ENCODE measurements at regions not wholly inside any gene's neighbourhood (a gene's known extent, or its start where the extent isn't known, plus 50 kb on each side); places are given as distances from the start of the nearest gene placed in this dataset.
"Not testable (repeated sequence)": the region's sequence is repeated elsewhere in the genome, so short reads cannot be mapped to it uniquely, and the experiment has no call there.

GRCh38 chr7:84879570-84880325, 307.1 kb downstream of the SEMA3D start:
- no peak for DNase-seq

GRCh38 chr7:84877943-84878570, 308.8 kb downstream of the SEMA3D start:
- DNase-seq, result no peak

- no peak for DNase-seq
Observed at GRCh38 chr7:84876061-84876821, 310.6 kb downstream of the SEMA3D start.

- DNase-seq, result no peak
Observed at GRCh38 chr7:84865560-84865959, 321.3 kb downstream of the SEMA3D start.

- no peak for DNase-seq
Observed at GRCh38 chr7:84857336-84857735, 329.5 kb downstream of the SEMA3D start.

GRCh38 chr7:84855758-84856157, 331.1 kb downstream of the SEMA3D start:
- DNase-seq, result no peak

- DNase-seq, result not testable (repeated sequence)
Observed at GRCh38 chr7:84848974-84849372, 337.9 kb downstream of the SEMA3D start.

GRCh38 chr7:84848219-84848973, 338.5 kb downstream of the SEMA3D start:
- DNase-seq, result no peak

GRCh38 chr7:84847790-84848189, 339.1 kb downstream of the SEMA3D start:
- no peak for DNase-seq

- DNase-seq, result no peak
Observed at GRCh38 chr7:84847038-84847437, 339.8 kb downstream of the SEMA3D start.

GRCh38 chr7:84845971-84846370, 340.9 kb downstream of the SEMA3D start:
- no peak for DNase-seq

- DNase-seq, result no peak
Observed at GRCh38 chr7:84844771-84845170, 342.1 kb downstream of the SEMA3D start.

GRCh38 chr7:84841809-84842208, 345.0 kb downstream of the SEMA3D start:
- DNase-seq, result no peak

- DNase-seq, result no peak
Observed at GRCh38 chr7:84838857-84839256, 348.0 kb downstream of the SEMA3D start.

GRCh38 chr7:84837405-84837804, 349.5 kb downstream of the SEMA3D start:
- DNase-seq, result no peak

GRCh38 chr7:84829719-84830118, 357.1 kb downstream of the SEMA3D start:
- DNase-seq, result no peak

GRCh38 chr7:84824057-84824651, 362.7 kb downstream of the SEMA3D start:
- DNase-seq, result no peak

- no peak for DNase-seq
Observed at GRCh38 chr7:84823530-84823929, 363.3 kb downstream of the SEMA3D start.

GRCh38 chr7:84822941-84823510, 363.8 kb downstream of the SEMA3D start:
- DNase-seq, result no peak

GRCh38 chr7:84821671-84822534, 365.0 kb downstream of the SEMA3D start:
- DNase-seq, result no peak

GRCh38 chr7:84820481-84820880, 366.4 kb downstream of the SEMA3D start:
- no peak for DNase-seq
